ENCODE measurements at regions not wholly inside any gene's neighbourhood (a gene's known extent, or its start where the extent isn't known, plus 50 kb on each side); places are given as distances from the start of the nearest gene placed in this dataset.

- DNase-seq, result no peak
Measured at GRCh38 chr3:103923907-103924306, 1442.8 kb upstream of the ALCAM start.

GRCh38 chr3:103924544-103924943, 1442.2 kb upstream of the ALCAM start:
- no peak for DNase-seq

DNA sequence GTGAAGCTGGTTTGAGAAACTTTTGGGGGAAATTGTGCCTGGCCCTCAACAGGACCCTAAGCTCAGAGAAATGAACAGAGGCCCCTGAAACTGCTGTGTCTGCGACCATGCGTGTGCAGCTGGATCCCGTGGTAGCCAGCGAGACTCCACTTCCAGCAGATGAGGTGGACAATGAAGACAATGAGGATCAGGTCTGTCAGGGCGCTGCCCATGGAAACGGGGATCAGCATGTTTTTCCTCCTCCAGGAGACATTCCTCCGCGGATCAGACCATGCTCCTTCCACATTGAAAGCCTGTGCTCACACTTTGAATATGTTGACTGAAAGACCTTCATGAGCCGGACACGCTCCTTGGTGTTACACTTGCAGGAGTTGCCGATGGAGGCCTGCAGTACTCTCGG, 1439.8 kb upstream of the ALCAM start:
- DNase-seq, result no peak

DNA sequence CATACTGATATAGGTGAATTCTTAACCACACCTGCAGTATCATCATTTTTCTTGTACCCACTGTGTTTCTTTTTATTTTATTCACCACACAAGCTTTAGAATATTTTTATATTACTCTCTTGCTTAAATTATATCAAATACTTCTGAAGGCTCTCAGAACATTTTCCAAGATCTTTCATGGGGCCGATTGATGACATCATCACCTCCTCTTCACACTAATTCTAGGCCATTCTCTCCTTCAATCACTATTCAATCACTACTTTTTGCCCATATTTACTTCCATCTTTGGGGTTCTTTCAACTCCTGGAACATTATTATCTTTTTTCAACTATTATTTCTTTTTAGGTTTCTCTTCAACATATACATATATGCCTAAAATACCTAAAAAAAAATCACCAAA, 1438.8 kb upstream of the ALCAM start:
- no peak for DNase-seq

DNA sequence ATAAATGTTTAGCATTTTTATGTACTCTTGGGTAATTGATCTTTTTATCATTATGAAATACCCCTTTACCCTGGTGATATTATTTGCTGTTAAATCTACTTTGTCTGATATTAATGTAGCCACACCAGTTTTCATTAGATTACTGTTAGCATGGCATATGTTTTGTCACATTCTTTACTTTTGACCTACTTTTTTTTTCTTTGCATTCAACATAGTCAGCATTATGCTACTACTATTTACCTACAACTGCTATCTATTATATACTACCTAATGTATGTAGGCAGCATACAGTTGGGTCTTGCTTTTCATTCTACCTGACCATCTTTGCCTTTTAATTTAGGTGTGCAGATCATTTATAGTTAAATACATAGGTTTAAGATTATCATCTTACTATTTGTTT, 1429.6 kb upstream of the ALCAM start:
- no peak for DNase-seq

DNA sequence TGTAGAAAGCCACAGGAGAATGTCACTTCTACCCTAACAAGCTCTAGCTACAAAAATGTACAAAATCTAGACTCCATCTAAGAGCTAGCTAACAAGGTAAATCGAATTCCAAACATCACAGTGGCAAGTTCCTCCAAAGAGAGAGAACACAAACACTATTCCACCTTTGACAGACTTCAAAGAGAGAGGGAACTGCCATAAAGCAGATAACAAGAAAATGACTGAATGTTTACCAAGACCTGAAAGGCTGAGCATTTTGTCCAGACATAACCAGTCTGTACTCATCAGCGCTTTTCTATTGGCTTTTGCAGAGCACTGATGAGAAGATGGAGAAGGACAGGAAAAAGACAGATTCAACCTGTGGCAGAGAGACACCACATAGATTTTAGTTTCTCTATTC, 1419.6 kb upstream of the ALCAM start:
- no peak for DNase-seq

- no peak for DNase-seq
Measured at GRCh38 chr3:103949693-103950092, 1417.0 kb upstream of the ALCAM start.

GRCh38 chr3:103950676-103951075, 1416.0 kb upstream of the ALCAM start:
- DNase-seq, result no peak

GRCh38 chr3:103953796-103954195, 1412.9 kb upstream of the ALCAM start:
- no peak for DNase-seq

DNA sequence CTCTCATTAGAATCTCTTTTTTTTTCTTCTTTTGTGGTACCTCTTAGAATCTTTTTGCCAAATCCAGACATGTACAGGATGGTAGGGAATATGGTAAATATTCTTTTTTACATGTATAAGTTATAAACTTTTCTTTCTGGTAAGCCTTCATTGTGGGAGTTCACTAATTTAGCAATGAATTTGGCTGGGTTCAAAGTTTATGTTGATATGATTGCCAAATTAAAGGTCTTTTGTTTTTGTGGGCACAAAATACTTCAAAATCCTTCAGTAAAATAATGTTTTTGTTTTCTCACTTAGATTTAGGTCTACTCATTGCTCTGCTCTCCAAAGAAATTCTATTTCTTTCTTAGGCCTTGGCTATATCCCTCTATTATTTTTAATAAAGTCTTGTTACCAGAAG, 1405.9 kb upstream of the ALCAM start:
- DNase-seq, result no peak

- DNase-seq, result no peak
Measured at GRCh38 chr3:103963599-103963998, 1403.1 kb upstream of the ALCAM start.

DNA sequence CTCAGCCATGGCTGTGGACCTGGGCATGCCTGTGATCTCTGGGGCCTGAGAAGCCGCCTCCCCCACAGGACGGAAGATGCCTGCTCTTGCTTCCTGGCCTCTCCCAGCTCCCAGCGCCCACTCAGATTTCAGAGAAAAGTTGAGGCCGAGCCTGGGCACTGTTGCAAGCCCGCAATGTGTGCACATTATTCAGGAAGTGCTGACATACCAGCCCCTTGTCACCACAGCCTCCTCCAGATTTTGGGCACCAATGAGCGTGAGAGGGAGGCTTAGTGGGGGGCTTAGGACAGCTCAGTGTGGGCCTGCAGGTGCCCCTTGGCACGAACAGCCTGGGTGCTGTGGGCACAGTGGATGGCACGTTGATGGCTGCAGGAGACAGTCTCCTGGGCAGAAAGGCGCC, 1400.9 kb upstream of the ALCAM start:
- no peak for DNase-seq

GRCh38 chr3:103966749-103967148, 1400.0 kb upstream of the ALCAM start:
- DNase-seq, result no peak

DNA sequence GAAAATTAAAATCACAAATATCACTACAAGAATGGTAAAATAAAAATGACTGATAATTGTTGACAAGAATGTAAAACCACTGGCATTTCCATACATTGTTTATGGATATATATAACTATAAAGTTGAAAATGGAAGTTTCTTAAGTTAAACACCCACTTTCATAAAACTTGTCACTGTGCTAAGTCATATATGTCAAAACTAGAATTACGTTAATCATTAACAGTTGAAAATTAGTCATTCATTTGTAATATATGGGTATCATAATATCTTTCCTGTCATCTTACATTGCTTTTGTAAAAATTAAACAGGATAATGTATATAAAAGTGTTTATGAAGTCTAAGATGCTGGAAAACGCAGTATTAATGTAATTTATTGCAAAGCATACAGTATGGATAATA, 1398.6 kb upstream of the ALCAM start:
- DNase-seq, result no peak

DNA sequence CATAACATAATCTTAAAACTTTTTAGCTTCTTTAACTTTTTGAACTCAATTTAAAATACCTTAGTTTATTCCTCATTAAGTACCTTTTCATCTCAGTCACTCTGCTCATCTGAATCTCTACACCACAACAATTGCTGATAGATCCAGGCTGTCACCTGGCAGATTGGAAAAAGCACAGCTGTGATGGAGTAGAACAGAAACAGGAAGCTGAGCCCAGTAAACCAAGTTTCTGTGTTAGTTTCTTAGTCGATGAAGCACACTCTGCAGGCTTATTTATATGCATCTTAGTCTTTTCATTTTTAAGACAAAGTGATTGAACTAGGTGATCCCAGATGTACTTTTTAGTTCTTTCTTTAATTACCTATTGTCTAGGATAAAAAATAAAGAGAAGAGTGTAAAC, 1398.0 kb upstream of the ALCAM start:
- DNase-seq, result no peak

GRCh38 chr3:103976931-103977339, 1389.8 kb upstream of the ALCAM start:
- DNase-seq, result no peak

DNA sequence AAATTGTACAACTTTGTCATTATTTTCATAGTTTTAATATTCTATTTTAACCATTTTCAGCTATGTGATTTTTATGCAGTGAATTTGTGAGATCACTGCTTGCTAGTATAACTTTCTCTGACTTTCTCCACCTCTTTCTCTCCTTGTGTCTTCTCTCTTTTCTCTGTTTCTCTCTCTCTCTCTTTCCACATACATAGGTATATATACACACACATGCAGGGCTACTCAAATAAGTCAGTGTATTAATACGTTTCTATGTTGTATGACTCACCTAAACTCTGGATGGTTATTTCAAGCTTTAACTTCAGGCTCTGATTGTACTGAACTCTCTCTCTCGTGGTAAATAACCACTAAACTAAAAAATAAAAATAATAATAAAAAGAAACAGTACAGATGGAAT, 1389.3 kb upstream of the ALCAM start:
- no peak for DNase-seq

- peak; percentile 43 for DNase-seq
Measured at GRCh38 chr3:103991461-103992115, 1375.1 kb upstream of the ALCAM start.

DNA sequence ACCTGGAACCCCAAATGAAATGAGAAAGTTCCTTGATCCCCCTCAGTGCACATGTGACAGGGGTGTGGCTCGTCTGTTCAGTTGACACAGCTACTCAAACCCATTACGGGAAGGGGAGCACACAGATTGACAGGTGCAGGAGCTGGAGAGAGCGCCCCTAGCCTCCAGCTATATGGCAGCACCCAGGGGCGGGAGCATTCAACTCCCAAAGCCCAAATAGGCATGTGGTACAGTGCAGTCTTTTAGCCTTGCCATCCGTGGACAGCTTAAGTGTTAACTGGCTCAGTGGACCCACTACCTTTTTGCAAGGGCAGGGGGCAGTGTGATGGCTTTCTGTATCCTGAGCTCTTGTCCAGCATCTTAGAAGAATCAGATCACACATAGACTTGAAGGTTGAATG, 1374.2 kb upstream of the ALCAM start:
- no peak for DNase-seq

DNA sequence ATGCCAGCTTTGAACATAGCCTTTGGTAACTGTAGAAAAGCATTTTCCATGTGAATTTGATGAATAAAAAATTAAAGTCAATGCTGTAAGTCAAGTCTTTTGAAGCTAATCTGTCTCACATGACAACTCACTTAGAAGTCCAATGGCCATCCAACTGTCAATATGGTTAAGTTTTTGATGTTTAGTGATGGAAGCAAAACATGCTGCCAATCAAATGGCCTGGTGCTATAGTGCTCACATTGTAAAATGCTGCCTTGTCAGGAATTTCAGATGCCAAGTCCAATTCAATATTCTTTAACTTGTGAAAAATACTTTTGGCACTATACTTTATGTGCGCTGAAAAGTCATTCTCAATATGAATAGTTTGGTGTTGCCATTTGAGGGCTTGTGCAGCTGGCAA, 1361.8 kb upstream of the ALCAM start:
- no peak for DNase-seq

DNA sequence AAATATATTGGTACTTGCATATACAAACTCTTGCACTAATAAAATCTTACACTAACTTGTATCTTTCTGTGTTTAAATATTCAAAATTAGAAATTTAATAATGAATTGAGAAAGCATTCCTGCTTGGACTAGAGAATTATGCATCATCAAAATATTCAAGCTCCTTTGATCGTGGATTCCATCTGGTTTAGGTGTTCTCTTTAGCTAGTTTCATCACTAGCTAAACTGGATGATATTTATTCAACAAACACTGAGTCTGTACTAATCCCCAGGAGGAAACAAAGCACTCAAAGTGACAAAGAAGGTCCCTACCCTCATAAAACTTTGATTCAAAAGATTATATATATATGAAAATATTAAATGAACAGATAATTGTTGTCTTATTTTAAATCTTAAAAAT, 1360.9 kb upstream of the ALCAM start:
- DNase-seq, result no peak

- DNase-seq, result peak; percentile 6
Measured at GRCh38 chr3:104018541-104018940, 1348.2 kb upstream of the ALCAM start.

DNA sequence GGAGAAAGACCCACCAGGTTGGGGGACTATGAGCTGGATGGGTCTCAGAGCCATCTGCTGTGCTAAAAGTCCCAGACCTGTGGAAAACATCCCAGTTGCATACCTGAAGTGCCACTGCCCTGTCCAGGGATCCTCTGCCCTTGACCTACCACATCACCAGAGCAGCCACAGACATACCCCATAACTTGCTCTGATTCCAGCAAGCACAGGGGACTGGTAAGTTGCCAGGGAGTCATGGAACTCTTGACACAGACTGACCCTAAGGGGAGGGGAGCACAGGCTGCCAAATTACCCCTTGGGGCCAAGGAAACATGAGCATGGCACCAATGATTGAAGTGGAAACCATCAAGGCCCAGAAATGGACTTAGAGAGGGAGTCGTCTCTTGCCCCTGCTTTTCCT, 1335.1 kb upstream of the ALCAM start:
- no peak for DNase-seq

DNA sequence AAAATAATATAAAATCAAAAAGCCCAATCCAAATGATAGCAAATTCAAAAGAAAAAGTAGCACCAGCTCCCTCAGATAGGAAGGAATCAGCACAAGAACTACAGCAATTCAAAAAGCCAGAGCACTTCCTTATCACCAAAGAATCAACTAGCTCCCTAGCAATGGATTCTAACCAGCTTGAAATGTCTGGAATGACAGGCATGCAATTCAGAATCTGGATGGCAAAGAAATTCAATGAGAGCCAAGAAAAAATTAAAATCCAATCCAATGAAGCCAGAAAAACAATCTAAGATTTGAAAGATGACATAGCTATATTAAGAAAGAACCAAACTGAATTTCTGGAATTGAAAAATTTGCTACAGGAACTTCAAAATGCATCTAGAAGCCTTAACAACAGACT, 1334.4 kb upstream of the ALCAM start:
- peak; percentile 43 for DNase-seq

- DNase-seq, result no peak
Measured at GRCh38 chr3:104040896-104041295, 1325.8 kb upstream of the ALCAM start.
